HCT116 (cell line): ENCODE measurements at regions not wholly inside any gene's neighbourhood (a gene's known extent, or its start where the extent isn't known, plus 50 kb on each side); places are given as distances from the start of the nearest gene placed in this dataset.

ENCODE experiments used
- ATAC-seq: fragments of 200-7000 bp; cut with Tn5 transposase; 2 replicates; pipeline ENCODE4 v1.9.1; 2020; ENCODE audit warnings: mild to moderate bottlenecking, moderate library complexity
- BruUV-seq: library from RNA; stranded (reverse); fragments of 400-500 nt; replicated peaks from 2 replicates; lab custom pipeline; 2021; lab: Mats Ljungman, UMichigan
- CTCF ChIA-PET: fragments of 300-600 bp; sonication (Branson Sonifier 250); formaldehyde crosslinking; loops from one replicate; lab custom pipeline; 2021; ENCODE audit warnings: antibody characterized with exemption; lab: Charles Lee
- POLR2A ChIA-PET: fragments of 300-600, 350-600 bp; sonication (Branson Sonifier 250); formaldehyde crosslinking; loops from one replicate; lab custom pipeline; 2021; ENCODE audit warnings: antibody characterized with exemption; lab: Charles Lee
- RAD21 ChIA-PET, 2 experiments: fragments of 300-600 bp; sonication (Branson Sonifier 250); formaldehyde crosslinking; loops; one replicate each; lab custom pipeline; 2023; ENCODE audit warnings: low total read pairs in 2 of 2; ENCODE audit not compliant: uncharacterized antibody in 2 of 2, unreplicated experiment in 2 of 2, low non-redundant PET in 1 of 2; lab: Charles Lee
- DNase-seq: peaks from one replicate; pipeline ENCODE4 v3.0.0-alpha.2; 2010; ENCODE audit warnings: low read depth, low spot score
- H2AFZ ChIP-seq: fragments of 200-600 bp; shearing (Covaris generic), sonication (generic); 2 replicates; pipeline ENCODE4 v1.6.1; 2017; ENCODE audit warnings: low read depth, mixed run types, mixed read lengths, antibody characterized with exemption, low read length; ENCODE audit not compliant: poor library complexity, severe bottlenecking
- H3K27ac ChIP-seq: 2 replicates; pipeline ENCODE4 v1.5.1; 2012; ENCODE audit warnings: low read depth, low read length
- H3K27me3 ChIP-seq: fragments of 200-600 bp; sonication (generic); 2 replicates; pipeline ENCODE4 v1.6.1; 2016; ENCODE audit warnings: mixed run types, low read length, mixed read lengths; ENCODE audit not compliant: insufficient read depth
- H3K36me3 ChIP-seq, 2 experiments: fragments of 200-500 bp in 1 of 2; fragments of 200-600 bp in 1 of 2; sonication (Bioruptor generic) in 1 of 2; sonication (generic) in 1 of 2; 2 replicates each; pipeline versions ENCODE4 v1.5.1 to v1.6.1; 2014 to 2016; ENCODE audit warnings: low read length in 2 of 2, inconsistent platforms in 1 of 2, mixed read lengths in 1 of 2, mixed run types in 1 of 2; ENCODE audit not compliant: insufficient read depth in 2 of 2, control insufficient read depth in 1 of 2
- H3K4me1 ChIP-seq, 2 experiments: fragments of 200-600 bp in 1 of 2; sonication (generic) in 1 of 2; 2 replicates each; pipeline versions ENCODE4 v1.5.1 to v1.6.1; 2012 to 2017; ENCODE audit warnings: low read length in 2 of 2, inconsistent platforms in 1 of 2, mild to moderate bottlenecking in 1 of 2, mixed read lengths in 1 of 2, mixed run types in 1 of 2, moderate library complexity in 1 of 2; ENCODE audit not compliant: insufficient read depth in 2 of 2, control insufficient read depth in 1 of 2
- H3K4me2 ChIP-seq: fragments of 200-600 bp; sonication (generic); 2 replicates; pipeline ENCODE4 v1.6.1; 2017; ENCODE audit warnings: mixed run types, low read length, mixed read lengths
- H3K4me3 ChIP-seq, 2 experiments: fragments of 200-600 bp in 1 of 2; sonication (generic) in 1 of 2; replicated peaks in 1 of 2; 2 replicates each; pipeline ENCODE4 v1.5.1; 2011 to 2016; ENCODE audit warnings: low read length in 2 of 2, control low read depth in 1 of 2, low read depth in 1 of 2, mild to moderate bottlenecking in 1 of 2, mixed read lengths in 1 of 2, mixed run types in 1 of 2
- H3K79me2 ChIP-seq: fragments of 200-600 bp; sonication (generic); 2 replicates; pipeline ENCODE4 v1.6.1; 2017; ENCODE audit warnings: mild to moderate bottlenecking, mixed run types, low read length, moderate library complexity, mixed read lengths; ENCODE audit not compliant: insufficient read depth
- H3K9ac ChIP-seq: fragments of 200-600 bp; sonication (generic); 2 replicates; pipeline ENCODE4 v1.6.1; 2016; ENCODE audit warnings: low read length, mixed read lengths
- H3K9me2 ChIP-seq: fragments of 200-600 bp; sonication (generic), shearing (Covaris generic); 2 replicates; pipeline ENCODE4 v1.6.1; 2017; ENCODE audit warnings: mixed run types, mild to moderate bottlenecking, moderate library complexity; ENCODE audit not compliant: insufficient read depth
- H3K9me3 ChIP-seq, 2 experiments: fragments of 200-500 bp in 1 of 2; fragments of 200-600 bp in 1 of 2; sonication (Bioruptor generic) in 1 of 2; sonication (generic) in 1 of 2; 2 replicates each; pipeline ENCODE4 v1.6.1; 2014 to 2017; ENCODE audit warnings: low read length in 2 of 2, mixed read lengths in 2 of 2, inconsistent platforms in 1 of 2, low read depth in 1 of 2, mild to moderate bottlenecking in 1 of 2, mixed run types in 1 of 2, moderate library complexity in 1 of 2; ENCODE audit not compliant: control insufficient read depth in 1 of 2, insufficient read depth in 1 of 2
- H4K20me1 ChIP-seq: fragments of 200-600 bp; sonication (generic), shearing (Covaris generic); 2 replicates; pipeline ENCODE4 v1.6.1; 2017; ENCODE audit warnings: mixed run types, mild to moderate bottlenecking, moderate library complexity; ENCODE audit not compliant: insufficient read depth
- FOSL1 ChIP-seq: IDR thresholded peaks from 2 replicates; pipeline ENCODE4 v1.6.1; 2012; ENCODE audit warnings: low read depth
- SIN3A ChIP-seq: IDR thresholded peaks from 2 replicates; pipeline ENCODE4 v1.6.1; 2012; ENCODE audit warnings: low read depth
- SP1 ChIP-seq: IDR thresholded peaks from 2 replicates; pipeline ENCODE4 v1.6.1; 2012; ENCODE audit warnings: low read depth
- SRF ChIP-seq: IDR thresholded peaks from 2 replicates; pipeline ENCODE4 v1.6.1; 2012; ENCODE audit warnings: low read depth
- TCF7L2 ChIP-seq: IDR thresholded peaks from 2 replicates; pipeline ENCODE4 v1.7.0; 2011; ENCODE audit warnings: borderline replicate concordance, inconsistent platforms; ENCODE audit not compliant: insufficient read depth, insufficient read length; ENCODE audit errors: extremely low read depth
- intact Hi-C: fragments of 100-400 bp; cut with micrococcal nuclease; formaldehyde crosslinking; loops from 2 replicates; pipeline ENCODE4 v1.10.0; 2022
- TF ChIP-seq, protein P1 (sequence below), 3 experiments: fragments of 200-600 bp in 1 of 3; sonication (generic) in 1 of 3; IDR thresholded peaks in 2 of 3; conservative IDR thresholded peaks in 1 of 3; 2 replicates each; pipeline ENCODE4 v1.5.1; 2012 to 2017; ENCODE audit warnings: low read depth in 2 of 3, low read length in 2 of 3, antibody characterized with exemption in 1 of 3, borderline replicate concordance in 1 of 3, control low read depth in 1 of 3, mild to moderate bottlenecking in 1 of 3, mixed read lengths in 1 of 3, mixed run types in 1 of 3, moderate library complexity in 1 of 3; ENCODE audit not compliant: insufficient read depth in 1 of 3

DNA sequence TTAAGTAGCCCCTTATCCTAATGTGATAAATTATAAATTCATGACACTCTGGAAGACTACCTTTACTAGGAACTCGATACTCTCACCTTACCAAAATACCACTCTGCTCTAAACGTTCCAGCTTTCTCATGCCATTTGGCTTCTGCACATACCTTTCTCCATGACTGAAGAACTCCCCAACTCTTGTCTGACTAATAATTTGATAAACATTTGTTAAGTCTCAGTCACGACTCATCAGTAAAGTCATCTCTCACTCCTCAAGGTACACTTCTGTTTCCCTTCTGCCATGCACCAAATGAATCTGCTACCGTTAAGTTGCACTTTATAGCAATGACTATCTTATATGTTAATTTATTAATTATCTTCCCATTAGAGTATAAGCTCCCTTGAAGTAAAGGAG lies 498.3 kb upstream of the NOVA1 start (continued):
- TF ChIP-seq, protein P1, sequence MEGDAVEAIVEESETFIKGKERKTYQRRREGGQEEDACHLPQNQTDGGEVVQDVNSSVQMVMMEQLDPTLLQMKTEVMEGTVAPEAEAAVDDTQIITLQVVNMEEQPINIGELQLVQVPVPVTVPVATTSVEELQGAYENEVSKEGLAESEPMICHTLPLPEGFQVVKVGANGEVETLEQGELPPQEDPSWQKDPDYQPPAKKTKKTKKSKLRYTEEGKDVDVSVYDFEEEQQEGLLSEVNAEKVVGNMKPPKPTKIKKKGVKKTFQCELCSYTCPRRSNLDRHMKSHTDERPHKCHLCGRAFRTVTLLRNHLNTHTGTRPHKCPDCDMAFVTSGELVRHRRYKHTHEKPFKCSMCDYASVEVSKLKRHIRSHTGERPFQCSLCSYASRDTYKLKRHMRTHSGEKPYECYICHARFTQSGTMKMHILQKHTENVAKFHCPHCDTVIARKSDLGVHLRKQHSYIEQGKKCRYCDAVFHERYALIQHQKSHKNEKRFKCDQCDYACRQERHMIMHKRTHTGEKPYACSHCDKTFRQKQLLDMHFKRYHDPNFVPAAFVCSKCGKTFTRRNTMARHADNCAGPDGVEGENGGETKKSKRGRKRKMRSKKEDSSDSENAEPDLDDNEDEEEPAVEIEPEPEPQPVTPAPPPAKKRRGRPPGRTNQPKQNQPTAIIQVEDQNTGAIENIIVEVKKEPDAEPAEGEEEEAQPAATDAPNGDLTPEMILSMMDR (IDR thresholded peaks at IDR 0.05 in 2 of 3, conservative IDR thresholded peaks at IDR 0.05 in 1 of 3; ENCODE audit: borderline replicate concordance in 1 of 3, insufficient read depth in 1 of 3, low read depth in 2 of 3, low read length in 2 of 3), result no peak
- TF ChIP-seq SIN3A, result no peak

DNA sequence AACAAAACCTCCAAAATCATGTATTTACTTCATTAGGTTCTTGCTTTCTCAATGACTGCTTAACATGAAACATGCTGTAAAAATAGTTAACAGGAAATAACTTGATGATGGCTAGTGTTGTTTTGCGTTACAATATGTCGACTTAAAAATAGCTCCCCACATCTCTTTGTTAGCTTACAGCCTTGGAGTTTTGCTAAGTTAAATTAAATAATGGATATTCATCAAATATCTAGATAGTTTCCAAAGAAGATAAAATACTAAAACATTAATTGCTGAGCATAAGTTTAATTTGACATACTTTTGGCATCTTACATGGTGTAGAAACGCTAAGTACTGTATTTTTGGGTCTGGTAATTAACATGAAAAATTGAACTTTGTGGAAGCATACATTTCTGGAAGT lies 500.6 kb upstream of the NOVA1 start:
- H3K4me3 ChIP-seq, result no peak overlapping the region
- no peak overlapping the region for H3K9ac ChIP-seq
- H3K27ac ChIP-seq, result no peak overlapping the region
- H3K9me3 ChIP-seq, result peaks cover 9 to 22% of the 10 kb centered on the region in 2 experiments; a peak in 3 of 4 replicates
- RAD21 ChIA-PET, result no interaction called here
- H3K4me2 ChIP-seq, result no peak overlapping the region
- DNase-seq (no peak), ATAC-seq (no peak)
- no peaks in the 10 kb centered on the region for H4K20me1 ChIP-seq
- no peak for TF ChIP-seq FOSL1
- no peaks in the 10 kb centered on the region for H3K27me3 ChIP-seq
- H3K4me1 ChIP-seq, result no peaks in the 10 kb centered on the region
- no TSS peak for BruUV-seq
- H3K9me2 ChIP-seq, result no peaks in the 10 kb centered on the region
- intact Hi-C loops, result no loop called here
- no peaks in the 10 kb centered on the region for H3K79me2 ChIP-seq
- H3K36me3 ChIP-seq, result no peaks in the 10 kb centered on the region
- CTCF ChIA-PET, result no interaction called here
- POLR2A ChIA-PET, result no interaction called here
- H2AFZ ChIP-seq, result no peak overlapping the region

DNA sequence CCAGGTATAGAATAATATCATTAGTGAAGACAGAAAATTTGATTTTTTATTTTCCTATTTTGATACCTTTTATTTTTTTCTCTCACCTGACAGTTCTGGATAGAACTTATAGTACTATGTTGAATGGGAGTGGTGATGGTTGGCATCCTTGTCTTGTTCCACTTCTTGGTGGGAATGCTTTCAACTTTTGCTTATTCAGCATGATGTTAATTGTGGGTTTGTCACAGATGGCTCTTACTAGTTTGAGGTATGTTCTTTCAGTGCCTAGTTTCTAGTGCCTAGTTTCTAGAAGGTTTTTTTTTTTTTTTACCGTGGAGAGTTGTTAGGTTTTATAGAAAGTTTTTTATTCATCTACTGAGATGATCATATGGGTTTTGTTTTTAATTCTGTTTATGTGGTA lies 516.3 kb upstream of the NOVA1 start:
- no peak overlapping the region for H3K9ac ChIP-seq
- no TSS peak for BruUV-seq
- no peak overlapping the region for H3K27ac ChIP-seq
- ATAC-seq (no peak), DNase-seq (no peak)
- TF ChIP-seq TCF7L2, result no peak
- TF ChIP-seq SRF, result no peak
- no peak for TF ChIP-seq SP1
- no peaks in the 10 kb centered on the region for H4K20me1 ChIP-seq
- H3K9me3 ChIP-seq, result peaks cover 5 to 12% of the 10 kb centered on the region in 2 experiments; a peak in 2 of 4 replicates
- no peaks in the 10 kb centered on the region for H3K9me2 ChIP-seq
- no peak overlapping the region for H3K4me3 ChIP-seq
- no peaks in the 10 kb centered on the region for H3K79me2 ChIP-seq
- POLR2A ChIA-PET, result no interaction called here
- no peaks in the 10 kb centered on the region for H3K4me1 ChIP-seq
- CTCF ChIA-PET, result no interaction called here
- intact Hi-C loops, result no loop called here
- no peaks in the 10 kb centered on the region for H3K27me3 ChIP-seq
- H2AFZ ChIP-seq, result no peak overlapping the region
- RAD21 ChIA-PET, result no interaction called here
- H3K36me3 ChIP-seq, result no peaks in the 10 kb centered on the region
- H3K4me2 ChIP-seq, result no peak overlapping the region
